MCF 10A (cell line): ENCODE measurements at regions not wholly inside any gene's neighbourhood (a gene's known extent, or its start where the extent isn't known, plus 50 kb on each side); places are given as distances from the start of the nearest gene placed in this dataset.

Source experiments
- BruUV-seq: library from RNA; stranded (reverse); fragments of 400-500 nt; replicated peaks from 2 replicates; lab custom pipeline; 2021; lab: Mats Ljungman, UMichigan
- CTCF ChIA-PET: fragments of 300-600 bp; sonication (Branson Sonifier 250); formaldehyde crosslinking; extraction: SDS; loops from one replicate; lab custom pipeline; 2021; ENCODE audit warnings: antibody characterized with exemption, inconsistent platforms; lab: Yijun Ruan, JAX
- POLR2A ChIA-PET: fragments of 300-600, 350-650 bp; sonication (Branson Sonifier 250); formaldehyde crosslinking; extraction: SDS; loops from one replicate; lab custom pipeline; 2020; ENCODE audit warnings: antibody characterized with exemption, inconsistent platforms; lab: Yijun Ruan, JAX
- DNase-seq: peaks from one replicate; pipeline ENCODE4 v3.0.0-alpha.2; 2018; ENCODE audit not compliant: unreplicated experiment
- H3K27ac Mint-ChIP-seq: one replicate; pipeline ENCODE4 v1.8.0; 2022; ENCODE audit warnings: mild to moderate bottlenecking, low read depth, mixed read lengths; ENCODE audit not compliant: unreplicated experiment
- H3K27me3 Mint-ChIP-seq: one replicate; pipeline ENCODE4 v1.8.0; 2022; ENCODE audit warnings: mixed read lengths; ENCODE audit not compliant: insufficient read depth, unreplicated experiment
- H3K36me3 Mint-ChIP-seq: one replicate; pipeline ENCODE4 v1.8.0; 2022; ENCODE audit warnings: mild to moderate bottlenecking, moderate library complexity, mixed read lengths; ENCODE audit not compliant: insufficient read depth, unreplicated experiment
- H3K4me1 Mint-ChIP-seq: one replicate; pipeline ENCODE4 v1.8.0; 2022; ENCODE audit warnings: mixed read lengths; ENCODE audit not compliant: insufficient read depth, unreplicated experiment
- H3K4me3 Mint-ChIP-seq: one replicate; pipeline ENCODE4 v1.8.0; 2022; ENCODE audit warnings: mild to moderate bottlenecking, moderate library complexity, mixed read lengths; ENCODE audit not compliant: unreplicated experiment
- H3K9me3 Mint-ChIP-seq: one replicate; pipeline ENCODE4 v1.8.0; 2022; ENCODE audit warnings: mixed read lengths; ENCODE audit not compliant: unreplicated experiment
- intact Hi-C: fragments of 100-400 bp; cut with micrococcal nuclease; formaldehyde crosslinking; loops from 2 replicates; pipeline ENCODE4 v1.14.1; 2022
- TF ChIP-seq, protein P1 (sequence below): fragments of 200-600 bp; IDR thresholded peaks from one replicate; pipeline ENCODE4 v1.8.0; 2022; ENCODE audit warnings: antibody characterized with exemption, mild to moderate bottlenecking; ENCODE audit not compliant: unreplicated experiment

DNA sequence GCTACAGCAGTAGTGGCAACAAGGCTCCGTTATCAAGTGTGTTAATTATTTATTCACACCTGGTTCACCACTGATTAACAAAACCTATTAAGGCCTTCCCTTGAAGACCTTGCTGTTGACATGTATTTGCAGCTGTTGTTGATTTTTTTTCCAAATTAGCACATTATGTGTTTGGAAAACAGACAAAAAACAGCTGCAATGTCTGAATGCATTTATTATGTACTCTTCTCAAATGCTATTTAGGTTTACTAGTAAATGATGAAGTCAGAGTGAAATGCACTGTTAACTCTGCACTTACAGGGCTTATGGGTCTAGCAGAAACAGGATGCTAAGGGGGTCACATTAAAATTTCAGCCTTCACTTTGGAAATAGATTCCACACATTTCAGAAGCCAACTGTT is 99.5 kb upstream of the PCDH7 start:
- no TSS peak for BruUV-seq
- ChIA-PET POLR2A (no interaction called here), CTCF (no interaction called here)
- Mint-ChIP-seq H3K4me3 (no peak overlapping the region), H3K9me3 (no peaks in the 10 kb centered on the region), H3K4me1 (peaks cover 6% of the 10 kb centered on the region), H3K27me3 (no peaks in the 10 kb centered on the region), H3K27ac (no peak overlapping the region), H3K36me3 (no peaks in the 10 kb centered on the region)
- DNase-seq, result no peak
- intact Hi-C loops, result no loop called here
- TF ChIP-seq, protein P1, sequence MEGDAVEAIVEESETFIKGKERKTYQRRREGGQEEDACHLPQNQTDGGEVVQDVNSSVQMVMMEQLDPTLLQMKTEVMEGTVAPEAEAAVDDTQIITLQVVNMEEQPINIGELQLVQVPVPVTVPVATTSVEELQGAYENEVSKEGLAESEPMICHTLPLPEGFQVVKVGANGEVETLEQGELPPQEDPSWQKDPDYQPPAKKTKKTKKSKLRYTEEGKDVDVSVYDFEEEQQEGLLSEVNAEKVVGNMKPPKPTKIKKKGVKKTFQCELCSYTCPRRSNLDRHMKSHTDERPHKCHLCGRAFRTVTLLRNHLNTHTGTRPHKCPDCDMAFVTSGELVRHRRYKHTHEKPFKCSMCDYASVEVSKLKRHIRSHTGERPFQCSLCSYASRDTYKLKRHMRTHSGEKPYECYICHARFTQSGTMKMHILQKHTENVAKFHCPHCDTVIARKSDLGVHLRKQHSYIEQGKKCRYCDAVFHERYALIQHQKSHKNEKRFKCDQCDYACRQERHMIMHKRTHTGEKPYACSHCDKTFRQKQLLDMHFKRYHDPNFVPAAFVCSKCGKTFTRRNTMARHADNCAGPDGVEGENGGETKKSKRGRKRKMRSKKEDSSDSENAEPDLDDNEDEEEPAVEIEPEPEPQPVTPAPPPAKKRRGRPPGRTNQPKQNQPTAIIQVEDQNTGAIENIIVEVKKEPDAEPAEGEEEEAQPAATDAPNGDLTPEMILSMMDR, result no peak

DNA sequence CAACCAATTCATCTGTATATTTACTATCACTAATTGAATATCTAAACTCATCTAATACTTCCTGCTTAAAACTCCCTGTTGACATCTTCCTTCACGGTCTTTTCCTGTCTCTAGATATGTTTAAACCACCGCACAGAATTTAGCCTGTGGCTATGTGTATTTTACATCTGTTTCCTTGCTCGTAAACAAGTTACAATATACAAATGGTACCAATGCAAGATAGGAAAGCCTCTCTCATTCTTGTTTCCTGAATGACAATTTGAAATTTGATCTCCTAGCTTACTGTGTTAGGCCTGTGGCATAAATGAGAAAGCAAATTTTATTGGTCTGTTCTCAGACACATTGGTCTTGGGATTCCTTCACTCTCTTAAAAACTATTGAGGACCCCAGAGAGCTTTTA is 89.7 kb upstream of the PCDH7 start:
- no peak overlapping the region for H3K27ac Mint-ChIP-seq
- H3K9me3 Mint-ChIP-seq, result peaks cover 18% of the 10 kb centered on the region
- ChIA-PET CTCF (interaction anchor here (1.0 kb wide), 1 partner anchor 11 kb away, joined by 4 read pairs; no protein-coding TSS in a partner anchor), POLR2A (interaction anchor here (0.6 kb wide), 1 partner anchor 485 kb away, joined by 4 read pairs; no protein-coding TSS in a partner anchor)
- DNase-seq, result no peak
- TF ChIP-seq, protein P1, result no peak
- no peaks in the 10 kb centered on the region for H3K4me1 Mint-ChIP-seq
- H3K27me3 Mint-ChIP-seq, result no peaks in the 10 kb centered on the region
- H3K4me3 Mint-ChIP-seq, result no peak overlapping the region
- intact Hi-C loops, result no loop called here
- no TSS peak for BruUV-seq
- no peaks in the 10 kb centered on the region for H3K36me3 Mint-ChIP-seq

DNA sequence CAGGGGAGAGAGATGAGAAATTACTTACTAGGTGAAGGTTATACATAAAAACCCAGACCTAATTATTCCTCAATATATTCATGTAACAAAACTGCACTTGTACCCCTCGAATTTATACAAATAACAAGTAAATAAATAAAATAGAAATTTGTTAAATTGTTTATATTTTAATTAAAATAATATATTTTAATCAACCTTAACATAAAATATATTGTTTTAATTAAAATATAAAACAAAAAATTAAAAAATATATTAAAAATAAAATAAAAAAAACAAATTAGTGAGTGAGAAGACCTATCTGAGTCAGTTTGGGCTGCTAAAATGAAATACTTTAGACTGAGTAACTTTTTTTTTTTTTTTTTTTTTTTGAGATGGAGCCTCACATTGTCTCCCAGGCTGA is 87.4 kb upstream of the PCDH7 start:
- H3K27ac Mint-ChIP-seq, result no peak overlapping the region
- TF ChIP-seq, protein P1, result no peak
- ChIA-PET CTCF (no interaction called here), POLR2A (no interaction called here)
- peaks cover 18% of the 10 kb centered on the region for H3K9me3 Mint-ChIP-seq
- DNase-seq, result no peak
- H3K4me1 Mint-ChIP-seq, result no peaks in the 10 kb centered on the region
- H3K27me3 Mint-ChIP-seq, result no peaks in the 10 kb centered on the region
- intact Hi-C loops, result no loop called here
- no peak overlapping the region for H3K4me3 Mint-ChIP-seq
- BruUV-seq, result no TSS peak
- no peaks in the 10 kb centered on the region for H3K36me3 Mint-ChIP-seq

DNA sequence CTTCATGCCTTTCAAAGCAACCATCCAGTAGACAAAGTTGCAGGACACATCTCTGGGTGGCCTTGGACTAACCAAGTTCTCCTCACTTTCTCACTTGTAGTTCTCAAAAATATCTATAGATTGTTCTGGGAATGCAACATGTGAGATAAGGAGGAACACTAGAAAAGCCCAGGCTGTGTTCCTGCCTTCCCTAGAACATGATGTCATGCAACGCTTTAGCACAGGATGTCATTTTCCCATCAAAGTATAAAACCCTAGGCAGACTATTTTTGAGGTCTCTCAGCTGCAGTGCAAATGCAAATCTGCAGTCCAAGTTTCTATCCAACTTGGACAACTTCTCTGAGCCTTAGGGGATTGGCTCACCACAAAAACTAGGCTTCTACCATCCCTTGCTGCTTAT is 78.8 kb upstream of the PCDH7 start:
- TF ChIP-seq, protein P1, result no peak
- Mint-ChIP-seq H3K4me3 (no peak overlapping the region), H3K27me3 (no peaks in the 10 kb centered on the region), H3K27ac (no peak overlapping the region), H3K4me1 (no peaks in the 10 kb centered on the region), H3K36me3 (no peaks in the 10 kb centered on the region), H3K9me3 (no peaks in the 10 kb centered on the region)
- DNase-seq, result no peak
- no TSS peak for BruUV-seq
- POLR2A ChIA-PET, result interaction anchor here (0.6 kb wide), 2 partner anchors 16 to 1211 kb away, joined by 3 read pairs; no protein-coding TSS in a partner anchor
- intact Hi-C loops, result no loop called here
- CTCF ChIA-PET, result interaction anchor here (0.7 to 1.6 kb wide), 2 partner anchors 11 to 324 kb away, joined by 3 to 4 read pairs; no protein-coding TSS in a partner anchor
